Tibial artery (tissue), 4 donors: ENCODE measurements at regions not wholly inside any gene's neighbourhood (a gene's known extent, or its start where the extent isn't known, plus 50 kb on each side); places are given as distances from the start of the nearest gene placed in this dataset.

ENCODE experiments used
- DNase-seq, 2 donors: peaks; one replicate each; pipeline ENCODE4 v3.0.0-alpha.2; 2019
- H3K27ac ChIP-seq, 2 donors: fragments of 200-600 bp; sonication (generic) in 1 of 2; 1 replicate in 1 of 2; 2 replicates in 1 of 2; pipeline ENCODE4 v1.5.1; 2018 to 2019; ENCODE audit warnings: mild to moderate bottlenecking in 1 of 2
- H3K27me3 ChIP-seq, 2 donors: fragments of 200-600 bp; sonication (generic) in 1 of 2; one replicate each; pipeline versions ENCODE4 v1.5.1 to v1.6.0; 2016 to 2019
- H3K36me3 ChIP-seq, 3 donors: fragments of 200-600 bp; sonication (generic) in 2 of 3; one replicate each; pipeline ENCODE4 v1.5.1; 2016 to 2019; ENCODE audit warnings: mild to moderate bottlenecking in 2 of 3
- H3K4me1 ChIP-seq, 4 donors: fragments of 200-600 bp; sonication (generic) in 2 of 4; 1 replicate in 3 of 4; 2 replicates in 1 of 4; pipeline ENCODE4 v1.5.1; 2016 to 2019
- H3K4me3 ChIP-seq, 2 donors: fragments of 200-600 bp; sonication (generic) in 1 of 2; 1 replicate in 1 of 2; 2 replicates in 1 of 2; pipeline ENCODE4 v1.5.1; 2018 to 2019; ENCODE audit warnings: mild to moderate bottlenecking in 2 of 2
- H3K9me3 ChIP-seq, 3 donors: fragments of 200-600 bp; sonication (generic) in 1 of 3; one replicate each; pipeline ENCODE4 v1.5.1; 2016 to 2019
- CTCF ChIP-seq, 2 experiments: fragments of 200-600 bp in 1 of 2; fragments of 450-650 bp in 1 of 2; IDR thresholded peaks; one replicate each; pipeline ENCODE4 v1.5.1; 2017 to 2019; ENCODE audit warnings: antibody characterized with exemption in 2 of 2, mild to moderate bottlenecking in 1 of 2, moderate library complexity in 1 of 2
- intact Hi-C: fragments of 100-400 bp; cut with DNase I; formaldehyde crosslinking; loops from one replicate; pipeline ENCODE4 v1.15.0; 2023; ENCODE audit warnings: low total_unique reads

- Histone ChIP-seq H3K36me3 (no peaks in the 10 kb centered on the region), H3K27me3 (no peaks in the 10 kb centered on the region), H3K9me3 (peaks cover 0 to 26% (median 3%) of the 10 kb centered on the region in 3 donors), H3K4me1 (peaks cover 0 to 13% (median 4%) of the 10 kb centered on the region in 4 donors), H3K4me3 (no peak overlapping the region), H3K27ac (no peak overlapping the region)
- TF ChIP-seq CTCF (IDR thresholded peaks at IDR 0.05) = no peak
- DNase-seq = no peak
- intact Hi-C loops = no loop called here
Observed at GRCh38 chr7:30223896-30224295, 60.5 kb upstream of the ZNRF2 start.

- no peak for TF ChIP-seq CTCF (IDR thresholded peaks at IDR 0.05)
- H3K27ac ChIP-seq = no peak overlapping the region
- intact Hi-C loops = no loop called here
Observed at GRCh38 chr7:30224511-30225062, 59.8 kb upstream of the ZNRF2 start.

GRCh38 chr7:30225863-30226613, 58.4 kb upstream of the ZNRF2 start:
- no peak overlapping the region for H3K4me3 ChIP-seq

More at GRCh38 chr7:30224511-30225062, 59.8 kb upstream of the ZNRF2 start:
- no peak for DNase-seq
- H3K4me3 ChIP-seq = no peak overlapping the region
- H3K9me3 ChIP-seq = peaks cover 0 to 19% (median under 1%) of the 10 kb centered on the region in 3 donors
- peaks cover 0 to 13% (median 4%) of the 10 kb centered on the region in 4 donors for H3K4me1 ChIP-seq
- H3K27me3 ChIP-seq = no peaks in the 10 kb centered on the region
- H3K36me3 ChIP-seq = no peaks in the 10 kb centered on the region

GRCh38 chr7:30226614-30227268, 57.7 kb upstream of the ZNRF2 start:
- DNase-seq = no peak
- intact Hi-C loops = no loop called here
- Histone ChIP-seq H3K9me3 (peaks cover 0 to 7% (median 0%) of the 10 kb centered on the region in 3 donors), H3K4me3 (no peak overlapping the region), H3K36me3 (no peaks in the 10 kb centered on the region), H3K4me1 (peaks cover 0 to 13% (median 4%) of the 10 kb centered on the region in 4 donors), H3K27ac (no peak overlapping the region), H3K27me3 (no peaks in the 10 kb centered on the region)
- no peak for TF ChIP-seq CTCF (IDR thresholded peaks at IDR 0.05)

More at GRCh38 chr7:30225863-30226613, 58.4 kb upstream of the ZNRF2 start:
- H3K4me1 ChIP-seq = peaks cover 0 to 13% (median 4%) of the 10 kb centered on the region in 4 donors
- DNase-seq = peak; percentile 72 to 79
- H3K27me3 ChIP-seq = no peaks in the 10 kb centered on the region
- peak overlapping the region in 1 of 2 donors; percentile 12 for H3K27ac ChIP-seq
- no peak for TF ChIP-seq CTCF (IDR thresholded peaks at IDR 0.05)
- intact Hi-C loops = no loop called here
- H3K9me3 ChIP-seq = peaks cover 0 to 8% (median 0%) of the 10 kb centered on the region in 3 donors
- H3K36me3 ChIP-seq = no peaks in the 10 kb centered on the region

- H3K36me3 ChIP-seq = no peaks in the 10 kb centered on the region
- no peaks in the 10 kb centered on the region for H3K27me3 ChIP-seq
- H3K4me3 ChIP-seq = no peak overlapping the region
- H3K4me1 ChIP-seq = peaks cover 0 to 5% (median 0%) of the 10 kb centered on the region in 4 donors
- no peaks in the 10 kb centered on the region for H3K9me3 ChIP-seq
- H3K27ac ChIP-seq = no peak overlapping the region
- intact Hi-C loops = no loop called here
- TF ChIP-seq CTCF (IDR thresholded peaks at IDR 0.05) = no peak
- no peak for DNase-seq
Observed at GRCh38 chr7:30231271-30231670, 53.1 kb upstream of the ZNRF2 start.
